Heart right ventricle (tissue), 16 donors: ENCODE measurements at regions not wholly inside any gene's neighbourhood (a gene's known extent, or its start where the extent isn't known, plus 50 kb on each side); places are given as distances from the start of the nearest gene placed in this dataset.

Experiments used
- ATAC-seq, 8 donors: fragments of 200-7000 bp; cut with Tn5 transposase; one replicate each; pipeline ENCODE4 v1.9.1; 2020; ENCODE audit warnings: mild to moderate bottlenecking in 8 of 8, moderate library complexity in 8 of 8, moderate number of reproducible peaks in 1 of 8
- DNase-seq, 2 donors: peaks; one replicate each; pipeline ENCODE4 v3.0.0-alpha.2; 2020
- H3K27ac ChIP-seq, 10 donors: fragments of 200-600 bp; sonication (generic) in 2 of 10; one replicate each; pipeline versions ENCODE4 v1.5.0 to v1.8.0; 2020 to 2022; ENCODE audit warnings: mild to moderate bottlenecking in 3 of 10
- H3K27me3 ChIP-seq, 7 donors: fragments of 200-600 bp; one replicate each; pipeline ENCODE4 v1.8.0; 2021 to 2022; ENCODE audit warnings: mild to moderate bottlenecking in 2 of 7
- H3K36me3 ChIP-seq, 9 donors: fragments of 200-600 bp; sonication (generic) in 1 of 9; one replicate each; pipeline versions ENCODE4 v1.5.0 to v1.8.0; 2020 to 2022; ENCODE audit warnings: mild to moderate bottlenecking in 2 of 9
- H3K4me1 ChIP-seq, 9 donors: fragments of 200-600 bp; sonication (generic) in 1 of 9; one replicate each; pipeline versions ENCODE4 v1.5.0 to v1.8.0; 2020 to 2022; ENCODE audit warnings: mild to moderate bottlenecking in 4 of 9
- H3K4me3 ChIP-seq, 10 donors: fragments of 200-600 bp; sonication (generic) in 2 of 10; one replicate each; pipeline versions ENCODE4 v1.5.0 to v1.8.0; 2020 to 2022; ENCODE audit warnings: mild to moderate bottlenecking in 7 of 10, moderate library complexity in 2 of 10
- H3K9me3 ChIP-seq, 11 donors: fragments of 200-600 bp in 10 of 11; sonication (generic) in 2 of 11; one replicate each; pipeline versions ENCODE4 v1.5.0 to v1.8.0; 2013 to 2022; ENCODE audit warnings: mild to moderate bottlenecking in 2 of 11, control low read depth in 1 of 11, moderate library complexity in 1 of 11
- WGBS, 2 donors: extraction: QIAGEN DNeasy Blood & Tissue Kit; methylation state at CpG; one replicate each; pipeline ENCODE4 v1.1.7; 2013; ENCODE audit warnings: inconsistent platforms in 1 of 2; 5-methylcytosine and 5-hydroxymethylcytosine counted together
- intact Hi-C, 10 donors: fragments of 100-400 bp; cut with DNase I; formaldehyde crosslinking; loops; one replicate each; pipeline versions ENCODE4 v1.11.1 to v1.14.2; 2022
- TF ChIP-seq, protein P1 (sequence below), 9 donors: fragments of 200-600 bp; sonication (generic) in 2 of 9; IDR thresholded peaks; one replicate each; pipeline versions ENCODE4 v1.5.0 to v1.8.0; 2021 to 2022; ENCODE audit warnings: antibody characterized with exemption in 9 of 9, mild to moderate bottlenecking in 5 of 9, moderate library complexity in 1 of 9
- donor health status: Arrhythmogenic right ventricular cardiomyopathy.
- donor health status: ischemic (EF 13 %, LVEDD 7.1; RV severe dilation, severe dysfunction).
- donor health status: healthy with polysubstance abuse.
- donor health status: DM: no; HTN: yes; CAD: no.
- donor health status: DM: no; HTN: no; CAD: no.
- donor health status: ischemic (EF 25% LVEDD 6.9; RV normal size, moderate dysfunction).
- donor health status: ischemic (EF 25% LVEDD 5.7; RV mildly dilated, moderate dysfunction).
- donor health status: healthy.
- donor health status: DM: yes; HTN: yes; CAD: no.
- donor health status: Ischemic cardiomyopathy.
- donor health status: ischemic (EF 35%, LVEDD 5.7; RV mildly dilated, moderate dysfunction).
- donor health status: nonischemic (EF 11% LVEDD 7.7; RV severe dilation, severe dysfunction).
- donor health status: DM: yes; HTN: yes; CAD: no.
- donor health status: PGD.
- donor health status: ischemic (EF 29% LVEDD 5.4; RV normal size, mild dysfunction).
- donor health status: nonischemic (EF 23%, LVEDD 6.1; RV moderate dilation, normal function).

DNA sequence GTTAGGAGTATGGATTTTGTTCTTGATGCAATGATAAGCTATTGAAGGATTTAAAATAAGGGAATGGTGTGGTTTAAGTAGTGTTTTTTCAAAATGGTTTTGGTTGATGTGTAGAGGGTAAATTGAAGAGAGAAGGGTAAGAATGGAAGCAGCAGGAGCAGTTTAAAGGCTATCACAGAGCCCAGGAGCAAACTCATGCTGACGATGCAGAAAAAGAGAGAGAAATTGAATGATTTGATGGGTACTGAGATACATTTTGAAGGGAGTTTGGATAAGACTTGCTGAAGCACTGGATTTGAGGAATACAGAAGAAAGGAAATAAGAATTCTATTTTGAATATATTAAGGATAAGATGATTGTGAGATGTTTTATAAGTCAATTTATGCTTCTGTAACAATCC is 300.8 kb upstream of the LYPLAL1 start:
- no peak for DNase-seq
- TF ChIP-seq, protein P1, sequence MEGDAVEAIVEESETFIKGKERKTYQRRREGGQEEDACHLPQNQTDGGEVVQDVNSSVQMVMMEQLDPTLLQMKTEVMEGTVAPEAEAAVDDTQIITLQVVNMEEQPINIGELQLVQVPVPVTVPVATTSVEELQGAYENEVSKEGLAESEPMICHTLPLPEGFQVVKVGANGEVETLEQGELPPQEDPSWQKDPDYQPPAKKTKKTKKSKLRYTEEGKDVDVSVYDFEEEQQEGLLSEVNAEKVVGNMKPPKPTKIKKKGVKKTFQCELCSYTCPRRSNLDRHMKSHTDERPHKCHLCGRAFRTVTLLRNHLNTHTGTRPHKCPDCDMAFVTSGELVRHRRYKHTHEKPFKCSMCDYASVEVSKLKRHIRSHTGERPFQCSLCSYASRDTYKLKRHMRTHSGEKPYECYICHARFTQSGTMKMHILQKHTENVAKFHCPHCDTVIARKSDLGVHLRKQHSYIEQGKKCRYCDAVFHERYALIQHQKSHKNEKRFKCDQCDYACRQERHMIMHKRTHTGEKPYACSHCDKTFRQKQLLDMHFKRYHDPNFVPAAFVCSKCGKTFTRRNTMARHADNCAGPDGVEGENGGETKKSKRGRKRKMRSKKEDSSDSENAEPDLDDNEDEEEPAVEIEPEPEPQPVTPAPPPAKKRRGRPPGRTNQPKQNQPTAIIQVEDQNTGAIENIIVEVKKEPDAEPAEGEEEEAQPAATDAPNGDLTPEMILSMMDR (IDR thresholded peaks at IDR 0.05) = no peak
- no peak overlapping the region for H3K4me3 ChIP-seq
- intact Hi-C loops = no loop called here
- H3K9me3 ChIP-seq = peaks cover 0 to 3% (median 0%) of the 10 kb centered on the region in 11 donors
- 97 to 100% methylated on average over 1 of the region's 1 CpG for WGBS, 2 donors
- ATAC-seq = no peak
- H3K27ac ChIP-seq = no peak overlapping the region
- H3K36me3 ChIP-seq = no peaks in the 10 kb centered on the region
- H3K4me1 ChIP-seq = no peaks in the 10 kb centered on the region
- no peaks in the 10 kb centered on the region for H3K27me3 ChIP-seq

DNA sequence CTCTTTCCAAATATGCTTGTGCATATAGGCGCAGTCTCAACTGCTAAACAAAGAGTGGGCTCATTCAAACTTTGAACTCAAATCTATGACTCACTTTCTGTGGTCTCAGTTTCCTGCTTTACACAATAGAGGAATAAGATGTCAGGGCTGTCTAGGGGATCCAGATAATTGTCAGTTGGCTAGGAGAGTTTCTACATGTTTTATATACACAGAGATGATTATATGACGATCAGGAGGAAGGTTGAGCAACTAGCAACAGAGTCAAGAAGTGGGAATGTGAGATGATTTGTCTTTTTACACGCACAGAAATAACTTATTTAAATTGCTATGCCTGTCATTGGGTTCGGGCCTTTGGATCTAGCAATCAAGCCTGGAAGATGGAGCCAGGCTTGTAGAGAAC is 299.4 kb upstream of the LYPLAL1 start:
- no peak for ATAC-seq
- no peak overlapping the region for H3K27ac ChIP-seq
- peaks cover 0 to 3% (median 0%) of the 10 kb centered on the region in 11 donors for H3K9me3 ChIP-seq
- intact Hi-C loops = no loop called here
- TF ChIP-seq, protein P1 (IDR thresholded peaks at IDR 0.05) = no peak
- no peaks in the 10 kb centered on the region for H3K36me3 ChIP-seq
- no peaks in the 10 kb centered on the region for H3K4me1 ChIP-seq
- WGBS, 2 donors = 84 to 91% methylated on average over 4 of the region's 4 CpGs
- no peak overlapping the region for H3K4me3 ChIP-seq
- no peak for DNase-seq
- H3K27me3 ChIP-seq = no peaks in the 10 kb centered on the region

DNA sequence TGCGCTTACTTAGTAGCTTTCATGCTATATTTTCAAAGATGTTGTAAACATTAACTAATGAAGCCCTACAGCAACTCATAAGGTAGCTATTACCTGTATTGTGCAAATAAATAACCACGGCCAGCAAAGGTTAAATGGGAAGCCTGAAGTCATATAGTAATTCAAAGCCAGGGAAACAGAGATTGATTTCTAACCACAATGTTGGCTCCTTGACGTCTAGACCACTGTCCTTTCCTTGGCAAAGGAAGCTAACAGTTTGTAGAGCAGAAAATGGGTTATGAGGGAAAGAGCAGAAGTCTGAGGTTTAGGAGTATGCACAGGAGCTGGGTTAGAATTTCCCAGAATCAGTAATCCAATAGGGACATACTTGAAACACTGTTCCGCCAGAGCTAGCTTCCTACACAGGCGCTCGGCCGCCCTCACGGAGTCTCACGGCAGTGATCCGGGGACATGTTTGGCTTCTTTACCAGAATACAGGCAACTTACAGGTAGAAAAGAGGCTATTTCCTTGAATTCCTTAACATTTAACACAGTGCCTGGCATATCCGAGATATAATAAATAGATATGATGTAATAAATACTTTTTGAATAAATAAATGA is 298.8 kb upstream of the LYPLAL1 start:
- ATAC-seq = no peak
- TF ChIP-seq, protein P1 (IDR thresholded peaks at IDR 0.05) = no peak
- Histone ChIP-seq H3K4me3 (no peak overlapping the region), H3K9me3 (no peaks in the 10 kb centered on the region), H3K27me3 (no peaks in the 10 kb centered on the region), H3K36me3 (no peaks in the 10 kb centered on the region), H3K27ac (no peak overlapping the region), H3K4me1 (no peaks in the 10 kb centered on the region)
- intact Hi-C loops = no loop called here
- no peak for DNase-seq
- 95 to 96% methylated on average over 11 of the region's 11 CpGs for WGBS, 2 donors

DNA sequence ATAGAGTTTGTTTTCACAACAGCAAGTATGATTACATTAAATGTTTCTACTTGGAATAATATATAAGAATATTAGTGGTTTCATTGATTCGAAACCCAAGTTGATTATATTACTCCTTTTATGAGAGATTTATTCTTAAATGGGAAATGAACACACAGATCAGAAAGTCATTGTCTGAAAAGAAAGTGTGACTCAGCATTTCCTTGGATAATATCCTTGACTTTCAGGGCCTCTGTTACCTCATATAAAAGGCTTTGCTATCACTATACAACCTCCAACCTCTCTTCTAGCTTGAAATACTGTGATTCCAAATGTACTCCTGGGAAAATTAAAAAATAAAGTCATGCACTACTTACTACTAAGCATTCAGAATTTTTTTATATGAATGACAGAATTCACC is 295.3 kb upstream of the LYPLAL1 start:
- Histone ChIP-seq H3K4me1 (no peaks in the 10 kb centered on the region), H3K9me3 (no peaks in the 10 kb centered on the region), H3K4me3 (no peak overlapping the region), H3K27ac (no peak overlapping the region), H3K27me3 (no peaks in the 10 kb centered on the region), H3K36me3 (no peaks in the 10 kb centered on the region)
- WGBS, 2 donors = 85 to 92% methylated on average over 1 of the region's 1 CpG
- no peak for DNase-seq
- TF ChIP-seq, protein P1 (IDR thresholded peaks at IDR 0.05) = no peak
- ATAC-seq = no peak
- intact Hi-C loops = no loop called here
